ENCODE measurements at regions not wholly inside any gene's neighbourhood (a gene's known extent, or its start where the extent isn't known, plus 50 kb on each side); places are given as distances from the start of the nearest gene placed in this dataset.

- TF ChIP-seq CTCF (IDR thresholded peaks at IDR 0.05), result no peak
- no peak for TF ChIP-seq POLR2AphosphoS5 (IDR thresholded peaks at IDR 0.05)
Observed at GRCh38 chr16:86730597-86730996, 152.2 kb downstream of the FOXL1 start.
